ENCODE measurements at regions not wholly inside any gene's neighbourhood (a gene's known extent, or its start where the extent isn't known, plus 50 kb on each side); places are given as distances from the start of the nearest gene placed in this dataset.
"Not testable (repeated sequence)": the region's sequence is repeated elsewhere in the genome, so short reads cannot be mapped to it uniquely, and the experiment has no call there.

DNA sequence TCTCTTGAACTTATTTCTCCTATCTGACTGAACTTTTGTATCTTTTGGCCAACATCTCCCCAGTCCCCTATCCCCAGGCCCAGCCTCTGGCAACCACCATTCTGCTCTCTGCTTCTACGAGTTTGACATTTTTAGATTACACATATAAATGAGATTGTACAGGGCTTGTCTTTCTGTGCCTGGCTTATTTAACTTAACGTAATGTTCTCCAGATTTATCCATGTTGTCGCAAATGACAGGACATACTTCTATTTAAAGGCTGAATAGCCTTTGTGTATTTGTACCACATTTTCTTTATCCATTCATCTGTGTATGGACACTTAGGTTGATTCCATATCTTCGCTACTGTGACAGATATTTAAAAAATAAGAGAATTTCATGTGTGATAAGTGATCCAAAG, 98.6 kb downstream of the LSMEM1 start:
- TF ChIP-seq, protein P1, sequence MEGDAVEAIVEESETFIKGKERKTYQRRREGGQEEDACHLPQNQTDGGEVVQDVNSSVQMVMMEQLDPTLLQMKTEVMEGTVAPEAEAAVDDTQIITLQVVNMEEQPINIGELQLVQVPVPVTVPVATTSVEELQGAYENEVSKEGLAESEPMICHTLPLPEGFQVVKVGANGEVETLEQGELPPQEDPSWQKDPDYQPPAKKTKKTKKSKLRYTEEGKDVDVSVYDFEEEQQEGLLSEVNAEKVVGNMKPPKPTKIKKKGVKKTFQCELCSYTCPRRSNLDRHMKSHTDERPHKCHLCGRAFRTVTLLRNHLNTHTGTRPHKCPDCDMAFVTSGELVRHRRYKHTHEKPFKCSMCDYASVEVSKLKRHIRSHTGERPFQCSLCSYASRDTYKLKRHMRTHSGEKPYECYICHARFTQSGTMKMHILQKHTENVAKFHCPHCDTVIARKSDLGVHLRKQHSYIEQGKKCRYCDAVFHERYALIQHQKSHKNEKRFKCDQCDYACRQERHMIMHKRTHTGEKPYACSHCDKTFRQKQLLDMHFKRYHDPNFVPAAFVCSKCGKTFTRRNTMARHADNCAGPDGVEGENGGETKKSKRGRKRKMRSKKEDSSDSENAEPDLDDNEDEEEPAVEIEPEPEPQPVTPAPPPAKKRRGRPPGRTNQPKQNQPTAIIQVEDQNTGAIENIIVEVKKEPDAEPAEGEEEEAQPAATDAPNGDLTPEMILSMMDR (IDR thresholded peaks at IDR 0.05), result no peak
- no peaks in the 10 kb centered on the region for H3K9me3 ChIP-seq
- intact Hi-C loops (cut with DNase I), result no loop called here
- H3K27ac ChIP-seq, result no peak overlapping the region
- ATAC-seq, result no peak
- H3K4me1 ChIP-seq, result no peaks in the 10 kb centered on the region
- WGBS, 3 donors, result 91 to 95% (median 92%) methylated on average over 4 of the region's 4 CpGs
- no peak overlapping the region for H3K4me3 ChIP-seq
- peaks cover 0 to 2% (median 0%) of the 10 kb centered on the region in 3 donors for H3K27me3 ChIP-seq (ENCODE audit: insufficient read depth in 3 of 3, low read length in 2 of 3)
- no peaks in the 10 kb centered on the region for H3K36me3 ChIP-seq (ENCODE audit: insufficient read depth in 1 of 2, low read depth in 1 of 2)
- no peak for DNase-seq

DNA sequence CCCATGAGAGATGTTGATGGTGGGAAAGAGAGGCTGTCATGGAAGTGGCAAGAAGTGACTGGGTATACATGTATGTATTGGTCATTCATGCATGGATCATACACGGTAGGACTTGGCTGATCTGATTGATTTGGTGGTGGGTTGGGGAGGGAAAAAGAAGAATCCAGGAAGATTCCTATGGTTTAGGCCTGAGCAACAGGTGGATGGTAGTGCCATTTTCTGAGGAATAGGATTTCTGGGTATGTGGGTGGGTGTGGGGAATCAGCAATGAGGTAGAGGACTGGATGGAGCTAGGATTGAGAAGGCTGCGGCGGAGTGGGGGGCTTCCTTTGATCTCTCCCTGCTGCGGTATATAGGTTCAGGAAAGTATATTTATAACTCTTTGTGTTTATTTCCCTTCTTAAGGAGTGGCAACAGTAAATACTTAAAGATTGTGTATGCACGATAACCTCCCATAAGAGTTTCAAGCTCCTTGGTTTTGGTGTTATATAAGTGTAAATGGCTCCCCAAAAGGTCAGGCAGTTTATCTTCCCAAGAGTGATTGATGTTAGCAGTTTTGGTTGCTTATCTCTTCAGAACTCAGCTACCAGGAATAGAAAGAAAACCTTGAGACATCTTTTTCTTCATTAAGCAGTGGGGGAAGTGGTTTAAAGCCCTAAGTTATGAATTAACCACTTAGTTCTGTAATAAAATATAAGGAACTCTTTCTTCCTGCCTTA, 100.1 kb downstream of the LSMEM1 start:
- H3K4me1 ChIP-seq, result no peaks in the 10 kb centered on the region
- TF ChIP-seq, protein P1 (IDR thresholded peaks at IDR 0.05), result no peak
- no peak overlapping the region for H3K4me3 ChIP-seq
- ATAC-seq (no peak), DNase-seq (no peak)
- H3K27me3 ChIP-seq (ENCODE audit: insufficient read depth in 3 of 3, low read length in 2 of 3), result peaks cover 0 to 2% (median 0%) of the 10 kb centered on the region in 3 donors
- intact Hi-C loops (cut with DNase I), result no loop called here
- H3K27ac ChIP-seq, result no peak overlapping the region
- 89 to 94% (median 91%) methylated on average over 5 of the region's 5 CpGs for WGBS, 3 donors
- no peaks in the 10 kb centered on the region for H3K9me3 ChIP-seq
- H3K36me3 ChIP-seq (ENCODE audit: insufficient read depth in 1 of 2, low read depth in 1 of 2), result no peaks in the 10 kb centered on the region

DNA sequence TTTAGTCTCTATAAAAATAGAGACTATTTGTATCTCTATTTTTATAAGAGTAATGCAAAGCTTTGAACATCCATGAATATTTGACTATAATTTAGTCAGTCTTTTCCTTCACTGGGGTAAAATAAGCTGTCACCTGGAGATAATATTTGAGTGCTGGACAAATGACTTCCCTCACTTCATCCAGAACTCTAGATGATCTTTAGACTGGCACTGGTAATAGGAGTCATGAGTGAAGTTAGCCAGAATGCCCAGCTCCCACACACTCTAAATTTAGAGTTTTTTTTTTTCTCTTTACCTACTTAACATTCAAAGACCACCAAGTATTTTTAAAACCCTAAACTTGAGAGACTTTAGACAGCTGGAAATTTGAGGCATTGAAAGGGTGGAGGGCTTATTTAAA, 100.7 kb downstream of the LSMEM1 start:
- Histone ChIP-seq H3K36me3 (ENCODE audit: insufficient read depth in 1 of 2, low read depth in 1 of 2) (no peaks in the 10 kb centered on the region), H3K27me3 (ENCODE audit: insufficient read depth in 3 of 3, low read length in 2 of 3) (peaks cover 0 to 2% (median 0%) of the 10 kb centered on the region in 3 donors), H3K4me3 (no peak overlapping the region), H3K9me3 (no peaks in the 10 kb centered on the region), H3K4me1 (no peaks in the 10 kb centered on the region), H3K27ac (no peak overlapping the region)
- TF ChIP-seq, protein P1 (IDR thresholded peaks at IDR 0.05), result no peak
- DNase-seq, result no peak
- no peak for ATAC-seq
- intact Hi-C loops (cut with DNase I), result no loop called here

DNA sequence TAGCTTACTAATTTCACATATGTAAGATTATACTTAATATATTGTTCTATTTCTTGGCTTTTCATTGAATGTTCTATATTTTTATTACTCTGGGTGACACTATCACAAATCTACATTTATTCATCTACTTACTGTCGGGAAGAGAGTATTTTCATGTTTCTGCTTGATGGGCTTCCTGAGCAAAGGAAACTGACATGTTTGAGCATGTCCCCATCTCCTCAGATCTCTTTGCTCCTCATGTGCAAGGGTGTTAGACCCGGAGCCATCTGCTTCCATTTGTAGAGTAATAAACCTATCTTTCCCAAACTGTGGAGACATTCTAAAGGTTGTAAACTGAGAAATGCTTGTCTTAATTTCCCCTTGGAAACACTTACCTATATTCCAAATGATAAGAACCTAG, 103.5 kb downstream of the LSMEM1 start:
- H3K36me3 ChIP-seq (ENCODE audit: insufficient read depth in 1 of 2, low read depth in 1 of 2), result no peaks in the 10 kb centered on the region
- no peaks in the 10 kb centered on the region for H3K4me1 ChIP-seq
- no peaks in the 10 kb centered on the region for H3K9me3 ChIP-seq
- intact Hi-C loops (cut with DNase I), result no loop called here
- 46 to 55% (median 48%) methylated on average over 2 of the region's 2 CpGs for WGBS, 3 donors
- peaks cover 0 to 2% (median 0%) of the 10 kb centered on the region in 3 donors for H3K27me3 ChIP-seq (ENCODE audit: insufficient read depth in 3 of 3, low read length in 2 of 3)
- DNase-seq (no peak), ATAC-seq (no peak)
- no peak overlapping the region for H3K4me3 ChIP-seq
- TF ChIP-seq, protein P1 (IDR thresholded peaks at IDR 0.05), result no peak
- H3K27ac ChIP-seq, result no peak overlapping the region

DNA sequence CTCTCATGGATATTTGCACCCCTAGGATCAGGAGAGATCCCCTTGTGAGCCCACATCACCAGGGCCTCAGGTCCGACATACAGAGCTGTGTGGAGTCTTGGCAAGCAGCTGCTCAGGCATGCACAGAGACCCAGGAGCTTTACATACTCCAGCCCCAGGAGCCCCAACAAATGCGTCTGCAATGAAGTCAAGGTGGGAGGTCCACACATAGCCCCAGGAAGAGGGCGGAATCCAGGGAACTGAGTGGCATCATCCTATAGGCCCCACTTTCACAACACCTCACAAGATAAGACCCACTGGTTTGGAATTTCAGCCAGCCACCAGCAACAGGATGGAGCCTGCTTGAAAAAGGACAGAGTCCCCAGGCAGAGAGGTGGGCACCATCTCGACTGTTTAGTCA, 106.7 kb downstream of the LSMEM1 start:
- WGBS, 3 donors, result 68 to 77% (median 76%) methylated on average over 4 of the region's 4 CpGs
- intact Hi-C loops (cut with DNase I), result no loop called here
- Histone ChIP-seq H3K9me3 (no peaks in the 10 kb centered on the region), H3K4me3 (no peak overlapping the region), H3K27me3 (ENCODE audit: insufficient read depth in 3 of 3, low read length in 2 of 3) (peaks cover 0 to 2% (median 0%) of the 10 kb centered on the region in 3 donors), H3K36me3 (ENCODE audit: insufficient read depth in 1 of 2, low read depth in 1 of 2) (no peaks in the 10 kb centered on the region), H3K27ac (no peak overlapping the region), H3K4me1 (no peaks in the 10 kb centered on the region)
- no peak for DNase-seq
- ATAC-seq, result no peak
- TF ChIP-seq, protein P1 (IDR thresholded peaks at IDR 0.05), result no peak

DNA sequence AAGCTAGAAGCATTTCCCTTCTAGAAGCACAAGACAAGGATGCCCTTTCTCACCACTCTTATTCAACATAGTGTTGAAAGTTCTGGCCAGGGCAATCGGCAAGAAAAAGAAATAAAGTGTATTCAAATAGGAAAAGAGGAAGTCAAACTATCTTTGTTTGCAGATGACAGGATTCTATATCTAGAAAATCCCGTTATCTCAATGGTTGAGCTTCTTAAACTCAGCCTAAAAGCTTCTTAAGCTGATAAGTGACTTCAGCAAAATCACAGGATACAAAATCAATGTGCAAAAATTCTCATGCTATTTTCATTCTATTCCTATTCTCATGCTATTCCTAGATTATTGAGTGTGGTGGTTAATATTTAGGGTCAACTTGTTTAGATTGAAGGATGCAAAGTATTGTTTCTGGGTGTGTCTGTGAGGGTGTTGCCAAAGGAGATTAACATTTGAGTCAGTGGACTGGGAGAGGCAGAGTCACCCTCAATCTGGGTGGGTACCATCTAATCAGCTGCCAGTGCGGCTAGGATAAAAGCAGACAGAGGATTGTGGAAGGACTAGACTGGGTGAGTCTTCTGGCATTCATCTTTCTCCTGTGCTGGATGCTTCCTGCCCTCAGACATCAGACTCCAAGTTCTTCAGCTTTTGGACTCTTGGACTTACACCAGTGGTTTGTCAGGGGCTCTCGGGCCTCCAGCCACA, 111.9 kb downstream of the LSMEM1 start:
- ATAC-seq; DNase-seq; H3K36me3 ChIP-seq (ENCODE audit: insufficient read depth in 1 of 2, low read depth in 1 of 2); H3K9me3 ChIP-seq; H3K27ac ChIP-seq; H3K4me1 ChIP-seq; H3K27me3 ChIP-seq (ENCODE audit: insufficient read depth in 3 of 3, low read length in 2 of 3); intact Hi-C loops (cut with DNase I); H3K4me3 ChIP-seq: not testable (repeated sequence)
- WGBS, 3 donors, result 70 to 93% (median 87%) methylated on average over 4 of the region's 4 CpGs
